B cell (primary cell): ENCODE measurements at regions not wholly inside any gene's neighbourhood (a gene's known extent, or its start where the extent isn't known, plus 50 kb on each side); places are given as distances from the start of the nearest gene placed in this dataset.

Experiments
- ATAC-seq: fragments of 200-7000 bp; cut with Tn5 transposase; one replicate; pipeline ENCODE4 v1.10.0; 2021; ENCODE audit warnings: low read depth, mild to moderate bottlenecking, moderate number of reproducible peaks, moderate library complexity
- CTCF ChIA-PET: fragments of 350-600 bp; sonication (Branson Sonifier 250); formaldehyde crosslinking; loops from one replicate; lab custom pipeline; 2021; ENCODE audit warnings: antibody characterized with exemption, inconsistent platforms; lab: Charles Lee
- POLR2A ChIA-PET: fragments of 350-600 bp; sonication (Branson Sonifier 250); formaldehyde crosslinking; loops from one replicate; lab custom pipeline; 2021; ENCODE audit warnings: antibody characterized with exemption; lab: Charles Lee
- DNase-seq: peaks from one replicate; pipeline ENCODE4 v3.0.0; 2013
- H2AFZ ChIP-seq: 2 replicates; pipeline ENCODE4 v1.6.1; 2012; ENCODE audit warnings: mild to moderate bottlenecking, low read depth, low read length; ENCODE audit not compliant: insufficient read depth, poor library complexity, severe bottlenecking
- H3K27ac ChIP-seq, 2 donors: 1 replicate in 1 of 2; 2 replicates in 1 of 2; pipeline ENCODE4 v1.5.1; 2012 to 2013; ENCODE audit warnings: low read length in 2 of 2, mild to moderate bottlenecking in 2 of 2, moderate library complexity in 1 of 2
- H3K27me3 ChIP-seq, 4 experiments: fragments of 200-600 bp in 1 of 4; sonication (generic) in 1 of 4; replicated peaks in 1 of 4; 1 replicate in 2 of 4; 2 replicates in 2 of 4; pipeline versions ENCODE4 v1.6.1 to v1.7.0; 2013 to 2016; ENCODE audit warnings: low read length in 3 of 4, mild to moderate bottlenecking in 2 of 4, mixed read lengths in 1 of 4, moderate library complexity in 1 of 4; ENCODE audit not compliant: insufficient read depth in 4 of 4, control insufficient read depth in 3 of 4; ENCODE audit errors: control extremely low read depth in 1 of 4
- H3K36me3 ChIP-seq, 2 experiments: replicated peaks in 1 of 2; 1 replicate in 1 of 2; 2 replicates in 1 of 2; pipeline versions ENCODE4 v1.6.1 to v1.7.1; 2013; ENCODE audit warnings: low read length in 1 of 2; ENCODE audit not compliant: insufficient read depth in 2 of 2, control insufficient read depth in 1 of 2; ENCODE audit errors: control extremely low read depth in 1 of 2, extremely low read depth in 1 of 2
- H3K4me1 ChIP-seq, 2 donors: fragments of 200-600 bp in 1 of 2; sonication (generic) in 1 of 2; 1 replicate in 1 of 2; 2 replicates in 1 of 2; pipeline versions ENCODE4 v1.5.1 to v1.6.1; 2013 to 2017; ENCODE audit warnings: low read length in 2 of 2; ENCODE audit not compliant: control insufficient read depth in 2 of 2, insufficient read depth in 2 of 2
- H3K4me2 ChIP-seq: replicated peaks from 2 replicates; pipeline ENCODE3; 2012; ENCODE audit warnings: mild to moderate bottlenecking, low read depth, low read length; ENCODE audit not compliant: poor library complexity, severe bottlenecking
- H3K4me3 ChIP-seq, 5 experiments: fragments of 200-600 bp in 1 of 5; sonication (generic) in 1 of 5; 1 replicate in 3 of 5; 2 replicates in 2 of 5; pipeline versions ENCODE4 v1.5.1 to v1.7.0; 2011 to 2016; ENCODE audit warnings: low read length in 4 of 5, mild to moderate bottlenecking in 4 of 5, low read depth in 2 of 5, control low read depth in 1 of 5, moderate library complexity in 1 of 5; ENCODE audit not compliant: insufficient read depth in 1 of 5; ENCODE audit errors: control extremely low read depth in 1 of 5, extremely low read depth in 1 of 5
- H3K79me2 ChIP-seq: fragments of 200-600 bp; sonication (generic); one replicate; pipeline ENCODE4 v1.6.0; 2016; ENCODE audit warnings: low read length; ENCODE audit not compliant: control insufficient read depth, insufficient read depth
- H3K9ac ChIP-seq: fragments of 200-600 bp; sonication (generic); 2 replicates; pipeline ENCODE4 v1.6.1; 2017; ENCODE audit warnings: mild to moderate bottlenecking, low read length, moderate library complexity
- H3K9me3 ChIP-seq, 3 donors: one replicate each; pipeline versions ENCODE4 v1.6.1 to v1.7.1; 2013; ENCODE audit warnings: low read length in 2 of 3; ENCODE audit not compliant: control insufficient read depth in 2 of 3, insufficient read depth in 1 of 3; ENCODE audit errors: control extremely low read depth in 1 of 3
- H4K20me1 ChIP-seq: 2 replicates; pipeline ENCODE4 v1.6.0; 2012; ENCODE audit warnings: mild to moderate bottlenecking, low read length; ENCODE audit not compliant: insufficient read depth, control insufficient read depth, poor library complexity, severe bottlenecking
- H3K27ac Mint-ChIP-seq: one replicate; pipeline ENCODE4 v1.8.0; 2021; ENCODE audit warnings: mixed read lengths
- H3K27me3 Mint-ChIP-seq: one replicate; pipeline ENCODE4 v1.8.0; 2021; ENCODE audit warnings: mixed read lengths
- H3K4me1 Mint-ChIP-seq: one replicate; pipeline ENCODE4 v1.8.0; 2021; ENCODE audit warnings: mixed read lengths
- H3K4me3 Mint-ChIP-seq: one replicate; pipeline ENCODE4 v1.8.0; 2021; ENCODE audit warnings: mixed read lengths
- H3K9me3 Mint-ChIP-seq: one replicate; pipeline ENCODE4 v1.8.0; 2022; ENCODE audit warnings: mixed read lengths; ENCODE audit not compliant: insufficient read depth
- EZH2 ChIP-seq: IDR thresholded peaks from 2 replicates; pipeline ENCODE4 v1.6.1; 2012; ENCODE audit warnings: borderline replicate concordance, low read depth, mild to moderate bottlenecking, moderate library complexity, low read length; ENCODE audit not compliant: insufficient read depth, poor library complexity, severe bottlenecking
- WGBS: methylation state at CpG from one replicate; pipeline ENCODE4 v1.1.5; 2013; ENCODE audit warnings: missing lambda C conversion rate; ENCODE audit not compliant: insufficient coverage; 5-methylcytosine and 5-hydroxymethylcytosine counted together
- intact Hi-C: fragments of 100-400 bp; cut with micrococcal nuclease; formaldehyde crosslinking; loops from one replicate; pipeline ENCODE4 v1.10.0; 2022
- TF ChIP-seq, protein P1 (sequence below): fragments of 200-600 bp; IDR thresholded peaks from one replicate; pipeline ENCODE4 v1.8.0; 2022; ENCODE audit warnings: antibody characterized with exemption, mild to moderate bottlenecking

DNA sequence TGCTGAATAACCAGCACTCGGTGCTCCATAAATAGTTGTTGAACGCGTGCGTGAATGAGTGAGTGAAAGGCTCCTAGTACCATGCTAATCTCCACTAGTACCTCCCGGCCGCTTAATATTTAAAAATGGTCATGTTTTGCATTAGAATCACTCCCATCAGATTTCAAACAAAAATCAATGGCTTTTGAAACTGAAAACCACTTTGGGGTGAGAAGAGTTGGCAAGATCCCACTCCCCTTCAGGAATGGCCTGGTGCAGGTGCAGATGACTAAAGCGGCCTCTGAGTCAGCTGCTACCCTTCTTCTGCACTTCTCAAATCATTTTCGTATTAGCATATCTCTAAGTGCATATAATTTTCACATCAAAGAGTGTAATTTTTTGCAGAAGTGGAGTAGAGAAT, 425.3 kb upstream of the PROK2 start:
- ChIA-PET POLR2A (no interaction called here), CTCF (no interaction called here)
- no peak overlapping the region for H3K27ac Mint-ChIP-seq
- no peaks in the 10 kb centered on the region for H3K9me3 Mint-ChIP-seq
- Histone ChIP-seq H3K27me3 (peaks cover 0 to 3% (median 0%) of the 10 kb centered on the region in 4 experiments), H3K4me1 (peaks cover 0 to 7% of the 10 kb centered on the region in 2 donors), H3K4me3 (no peak overlapping the region), H3K36me3 (no peaks in the 10 kb centered on the region), H4K20me1 (no peaks in the 10 kb centered on the region), H3K79me2 (no peaks in the 10 kb centered on the region), H3K9ac (no peak overlapping the region), H3K27ac (no peak overlapping the region), H2AFZ (no peak overlapping the region), H3K4me2 (no peak overlapping the region), H3K9me3 (no peaks in the 10 kb centered on the region)
- no peak for ATAC-seq
- TF ChIP-seq, protein P1, sequence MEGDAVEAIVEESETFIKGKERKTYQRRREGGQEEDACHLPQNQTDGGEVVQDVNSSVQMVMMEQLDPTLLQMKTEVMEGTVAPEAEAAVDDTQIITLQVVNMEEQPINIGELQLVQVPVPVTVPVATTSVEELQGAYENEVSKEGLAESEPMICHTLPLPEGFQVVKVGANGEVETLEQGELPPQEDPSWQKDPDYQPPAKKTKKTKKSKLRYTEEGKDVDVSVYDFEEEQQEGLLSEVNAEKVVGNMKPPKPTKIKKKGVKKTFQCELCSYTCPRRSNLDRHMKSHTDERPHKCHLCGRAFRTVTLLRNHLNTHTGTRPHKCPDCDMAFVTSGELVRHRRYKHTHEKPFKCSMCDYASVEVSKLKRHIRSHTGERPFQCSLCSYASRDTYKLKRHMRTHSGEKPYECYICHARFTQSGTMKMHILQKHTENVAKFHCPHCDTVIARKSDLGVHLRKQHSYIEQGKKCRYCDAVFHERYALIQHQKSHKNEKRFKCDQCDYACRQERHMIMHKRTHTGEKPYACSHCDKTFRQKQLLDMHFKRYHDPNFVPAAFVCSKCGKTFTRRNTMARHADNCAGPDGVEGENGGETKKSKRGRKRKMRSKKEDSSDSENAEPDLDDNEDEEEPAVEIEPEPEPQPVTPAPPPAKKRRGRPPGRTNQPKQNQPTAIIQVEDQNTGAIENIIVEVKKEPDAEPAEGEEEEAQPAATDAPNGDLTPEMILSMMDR: no peak
- no peak for TF ChIP-seq EZH2
- H3K27me3 Mint-ChIP-seq: peaks cover 23% of the 10 kb centered on the region
- 100% methylated on average over 2 of the region's 8 CpGs for WGBS
- intact Hi-C loops: no loop called here
- peaks cover 2% of the 10 kb centered on the region for H3K4me1 Mint-ChIP-seq
- H3K4me3 Mint-ChIP-seq: no peak overlapping the region
- no peak for DNase-seq

DNA sequence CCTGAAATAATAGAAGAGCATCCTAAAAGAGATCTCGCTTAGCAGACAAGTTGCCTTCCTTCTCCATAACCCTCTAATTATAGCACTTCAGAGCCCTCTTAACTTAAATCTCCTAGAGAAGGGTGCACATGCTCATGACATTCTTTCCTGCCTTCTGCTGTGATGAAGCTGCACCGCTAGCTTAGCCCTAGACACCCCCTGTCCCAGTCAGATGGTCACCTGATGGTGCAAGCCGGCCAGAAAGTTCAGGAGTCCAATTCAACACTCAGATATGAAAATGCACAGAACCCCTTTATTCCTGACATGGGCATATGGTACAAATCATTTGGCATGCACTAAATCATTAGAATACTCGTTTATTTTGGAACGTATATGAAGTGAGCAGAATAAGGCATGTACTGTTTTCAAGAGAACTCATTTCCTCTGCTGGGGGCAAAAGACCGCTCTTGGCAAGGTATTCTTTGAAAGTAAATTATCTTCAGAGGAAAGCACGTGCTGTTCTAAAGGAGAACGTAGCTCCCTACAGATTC, 420.4 kb upstream of the PROK2 start:
- Histone ChIP-seq H4K20me1 (no peaks in the 10 kb centered on the region), H3K4me2 (no peak overlapping the region), H3K4me3 (no peak overlapping the region), H3K36me3 (no peaks in the 10 kb centered on the region), H3K4me1 (peaks cover 0 to 4% of the 10 kb centered on the region in 2 donors), H3K27ac (no peak overlapping the region), H3K27me3 (peaks cover 0 to 12% (median 5%) of the 10 kb centered on the region in 4 experiments), H3K9ac (no peak overlapping the region), H3K9me3 (peaks cover 2 to 22% (median 12%) of the 10 kb centered on the region in 3 donors), H2AFZ (no peak overlapping the region), H3K79me2 (no peaks in the 10 kb centered on the region)
- CTCF ChIA-PET: no interaction called here
- Mint-ChIP-seq H3K27me3 (peaks cover 35% of the 10 kb centered on the region), H3K4me1 (peaks cover 2% of the 10 kb centered on the region), H3K9me3 (peaks cover 7% of the 10 kb centered on the region), H3K27ac (no peak overlapping the region), H3K4me3 (no peak overlapping the region)
- no peak for TF ChIP-seq EZH2
- TF ChIP-seq, protein P1: no peak
- 100% methylated on average over 2 of the region's 8 CpGs for WGBS
- ATAC-seq (no peak), DNase-seq (no peak)
- intact Hi-C loops: no loop called here
- POLR2A ChIA-PET: no interaction called here
